GM21381 (cell line): ENCODE measurements at regions not wholly inside any gene's neighbourhood (a gene's known extent, or its start where the extent isn't known, plus 50 kb on each side); places are given as distances from the start of the nearest gene placed in this dataset.
"Not testable (repeated sequence)": the region's sequence is repeated elsewhere in the genome, so short reads cannot be mapped to it uniquely, and the experiment has no call there.

Experiments used
- ATAC-seq: cut with Tn5 transposase; IDR thresholded peaks from one replicate; pipeline ENCODE4 v1.9.1; 2021; ENCODE audit warnings: mild to moderate bottlenecking, moderate library complexity; ENCODE audit not compliant: unreplicated experiment

GRCh38 chr6:167748458-167749379, 78.0 kb upstream of the AFDN start:
- no peak for ATAC-seq

- ATAC-seq: no peak
Observed at GRCh38 chr6:167750956-167751358, 75.8 kb upstream of the AFDN start.

- ATAC-seq: no peak
Observed at GRCh38 chr6:167751579-167752115, 75.1 kb upstream of the AFDN start.

- not testable (repeated sequence) for ATAC-seq
Observed at GRCh38 chr6:167753281-167753680, 73.4 kb upstream of the AFDN start.

- no peak for ATAC-seq
Observed at GRCh38 chr6:167754691-167755090, 72.0 kb upstream of the AFDN start.

- ATAC-seq: no peak
Observed at GRCh38 chr6:167755461-167755860, 71.2 kb upstream of the AFDN start.

GRCh38 chr6:167756597-167756996, 70.1 kb upstream of the AFDN start:
- no peak for ATAC-seq

GRCh38 chr6:167757249-167757648, 69.5 kb upstream of the AFDN start:
- no peak for ATAC-seq

GRCh38 chr6:167757821-167758220, 68.9 kb upstream of the AFDN start:
- no peak for ATAC-seq

GRCh38 chr6:167758309-167759023, 68.2 kb upstream of the AFDN start:
- ATAC-seq: no peak

GRCh38 chr6:167759206-167759605, 67.5 kb upstream of the AFDN start:
- no peak for ATAC-seq

- no peak for ATAC-seq
Observed at GRCh38 chr6:167759912-167760311, 66.8 kb upstream of the AFDN start.

GRCh38 chr6:167760979-167761793, 65.5 kb upstream of the AFDN start:
- ATAC-seq: no peak

GRCh38 chr6:167761794-167762258, 64.9 kb upstream of the AFDN start:
- ATAC-seq: no peak

- ATAC-seq: no peak
Observed at GRCh38 chr6:167762259-167762962, 64.3 kb upstream of the AFDN start.

- ATAC-seq: no peak
Observed at GRCh38 chr6:167763056-167763944, 63.4 kb upstream of the AFDN start.

- no peak for ATAC-seq
Observed at GRCh38 chr6:167764215-167764614, 62.5 kb upstream of the AFDN start.

- no peak for ATAC-seq
Observed at GRCh38 chr6:167764713-167765479, 61.8 kb upstream of the AFDN start.
